IPS-NIHi7 (cell line): ENCODE measurements at regions not wholly inside any gene's neighbourhood (a gene's known extent, or its start where the extent isn't known, plus 50 kb on each side); places are given as distances from the start of the nearest gene placed in this dataset.
"Not testable (repeated sequence)": the region's sequence is repeated elsewhere in the genome, so short reads cannot be mapped to it uniquely, and the experiment has no call there.

Source experiments
- DNase-seq: peaks from one replicate; pipeline ENCODE4 v3.0.0; 2012; ENCODE audit warnings: mixed read lengths; ENCODE audit errors: extremely low spot score

- not testable (repeated sequence) for DNase-seq
Observed at GRCh38 chr2:95765925-95766910, 174.4 kb downstream of the TRIM43 start.

- not testable (repeated sequence) for DNase-seq
Observed at GRCh38 chr2:95767531-95767930, 175.7 kb downstream of the TRIM43 start.

- DNase-seq: not testable (repeated sequence)
Observed at GRCh38 chr2:95767950-95768349, 176.1 kb downstream of the TRIM43 start.

GRCh38 chr2:95769256-95769655, 177.5 kb downstream of the TRIM43 start:
- not testable (repeated sequence) for DNase-seq

GRCh38 chr2:95770726-95771125, 178.9 kb downstream of the TRIM43 start:
- not testable (repeated sequence) for DNase-seq

- not testable (repeated sequence) for DNase-seq
Observed at GRCh38 chr2:95774322-95775192, 182.8 kb downstream of the TRIM43 start.

GRCh38 chr2:95775193-95775531, 183.4 kb downstream of the TRIM43 start:
- DNase-seq: not testable (repeated sequence)
